Pancreas (tissue), 10 donors: ENCODE measurements at regions not wholly inside any gene's neighbourhood (a gene's known extent, or its start where the extent isn't known, plus 50 kb on each side); places are given as distances from the start of the nearest gene placed in this dataset.

Experiments
- ATAC-seq, 4 donors: fragments of 200-7000 bp; cut with Tn5 transposase; one replicate each; pipeline versions ENCODE4 v1.8.0 to v1.9.1; 2020; ENCODE audit warnings: mild to moderate bottlenecking in 4 of 4, moderate library complexity in 4 of 4
- DNase-seq, 6 donors: peaks; one replicate each; pipeline ENCODE4 v3.0.0-alpha.2; 2020
- FAIRE-seq: peaks from 2 replicates; lab custom pipeline; 2012; peaks lifted over from hg19 to GRCh38; lab: Jason Lieb, UNC
- H3K27ac ChIP-seq, 4 donors: fragments of 200-600 bp; sonication (generic); 1 replicate in 3 of 4; 2 replicates in 1 of 4; pipeline versions ENCODE4 v1.5.0 to v1.8.0; 2020
- H3K27me3 ChIP-seq, 4 donors: fragments of 200-600 bp; one replicate each; pipeline ENCODE4 v1.8.0; 2021
- H3K36me3 ChIP-seq, 3 donors: fragments of 200-600 bp; sonication (generic) in 1 of 3; one replicate each; pipeline versions ENCODE4 v1.5.0 to v1.8.0; 2020 to 2021
- H3K4me1 ChIP-seq, 3 donors: fragments of 200-600 bp; one replicate each; pipeline ENCODE4 v1.8.0; 2021
- H3K4me3 ChIP-seq, 4 donors: fragments of 200-600 bp; sonication (generic) in 2 of 4; one replicate each; pipeline versions ENCODE4 v1.5.0 to v1.8.0; 2020 to 2021
- H3K9me3 ChIP-seq, 4 donors: fragments of 200-600 bp; one replicate each; pipeline ENCODE4 v1.8.0; 2021
- CTCF ChIP-seq, 4 donors: fragments of 200-600 bp; sonication (generic) in 3 of 4; IDR thresholded peaks; one replicate each; pipeline versions ENCODE4 v1.5.0 to v1.8.0; 2021; ENCODE audit warnings: antibody characterized with exemption in 4 of 4
- WGBS, 2 donors: extraction: QIAGEN DNeasy Blood & Tissue Kit; methylation state at CpG; one replicate each; pipeline ENCODE4 v1.1.7; 2013; 5-methylcytosine and 5-hydroxymethylcytosine counted together
- intact Hi-C, 3 donors: fragments of 100-400 bp; cut with DNase I; formaldehyde crosslinking; loops; one replicate each; pipeline versions ENCODE4 v1.11.1 to v1.14.2; 2022
- donor health status: healthy with polysubstance abuse.
- donor health status: DM: no; HTN: no; CAD: no; lungs with moderate emphysema.
- donor health status: DM: no; HTN: no; CAD: no.
- donor health status: control.
- donor health status: control.
- donor health status: Bipolar disorder and iron deficiency.
- donor health status: DM: yes; HTN: yes; CAD: no.
- donor health status: DM: no; HTN: no; CAD: no.
- donor health status: DM: no; HTN: no; CAD: no.
- donor health status: DM: yes; HTN: yes; CAD: no.

GRCh38 chr14:27065886-27066285 is 468.1 kb upstream of the NOVA1 start:
- no peak for FAIRE-seq
- no peaks in the 10 kb centered on the region for H3K36me3 ChIP-seq
- 31 to 37% methylated on average over 2 of the region's 2 CpGs for WGBS, 2 donors

GRCh38 chr14:27067961-27068360 is 470.1 kb upstream of the NOVA1 start:
- Histone ChIP-seq H3K27me3 (no peaks in the 10 kb centered on the region), H3K4me1 (no peaks in the 10 kb centered on the region), H3K36me3 (no peaks in the 10 kb centered on the region), H3K27ac (no peak overlapping the region), H3K4me3 (no peak overlapping the region), H3K9me3 (no peaks in the 10 kb centered on the region)
- FAIRE-seq (no peak), ATAC-seq (no peak), DNase-seq (no peak)
- no peak for TF ChIP-seq CTCF (IDR thresholded peaks at IDR 0.05)
- intact Hi-C loops: no loop called here
- 69 to 81% methylated on average over 2 of the region's 2 CpGs for WGBS, 2 donors

More at GRCh38 chr14:27065886-27066285, 468.1 kb upstream of the NOVA1 start:
- no peaks in the 10 kb centered on the region for H3K9me3 ChIP-seq
- intact Hi-C loops: no loop called here
- no peak overlapping the region for H3K27ac ChIP-seq
- no peak overlapping the region for H3K4me3 ChIP-seq
- no peak for TF ChIP-seq CTCF (IDR thresholded peaks at IDR 0.05)
- H3K4me1 ChIP-seq: no peaks in the 10 kb centered on the region
- ATAC-seq: no peak
- DNase-seq: no peak
- H3K27me3 ChIP-seq: no peaks in the 10 kb centered on the region

GRCh38 chr14:27072589-27072988 is 474.8 kb upstream of the NOVA1 start:
- WGBS, 2 donors: 35% methylated on average over 5 of the region's 5 CpGs
- TF ChIP-seq CTCF (IDR thresholded peaks at IDR 0.05): no peak
- DNase-seq (no peak), FAIRE-seq (no peak), ATAC-seq (no peak)
- intact Hi-C loops: no loop called here
- no peaks in the 10 kb centered on the region for H3K27me3 ChIP-seq
- H3K9me3 ChIP-seq: no peaks in the 10 kb centered on the region
- peaks cover 0 to 3% (median 0%) of the 10 kb centered on the region in 3 donors for H3K4me1 ChIP-seq
- no peak overlapping the region for H3K27ac ChIP-seq
- no peaks in the 10 kb centered on the region for H3K36me3 ChIP-seq
- H3K4me3 ChIP-seq: no peak overlapping the region

GRCh38 chr14:27075503-27075902 is 477.7 kb upstream of the NOVA1 start:
- Histone ChIP-seq H3K4me1 (peaks cover 0 to 8% (median 3%) of the 10 kb centered on the region in 3 donors), H3K27ac (no peak overlapping the region), H3K4me3 (no peak overlapping the region), H3K27me3 (no peaks in the 10 kb centered on the region), H3K36me3 (no peaks in the 10 kb centered on the region), H3K9me3 (no peaks in the 10 kb centered on the region)
- 64 to 91% methylated on average over 1 of the region's 1 CpG for WGBS, 2 donors
- FAIRE-seq (no peak), DNase-seq (no peak), ATAC-seq (no peak)
- intact Hi-C loops: no loop called here
- TF ChIP-seq CTCF (IDR thresholded peaks at IDR 0.05): no peak

GRCh38 chr14:27077214-27077613 is 479.4 kb upstream of the NOVA1 start:
- ATAC-seq (peak in 2 of 4 donors; percentile 39 to 62), DNase-seq (peak in 2 of 6 donors; percentile 12 to 17), FAIRE-seq (no peak)
- intact Hi-C loops: no loop called here
- TF ChIP-seq CTCF (IDR thresholded peaks at IDR 0.05): no peak
- no peaks in the 10 kb centered on the region for H3K27me3 ChIP-seq
- WGBS, 2 donors: 18 to 28% methylated on average over 1 of the region's 1 CpG
- H3K4me1 ChIP-seq: peaks cover 0 to 8% (median 3%) of the 10 kb centered on the region in 3 donors
- no peaks in the 10 kb centered on the region for H3K36me3 ChIP-seq
- H3K4me3 ChIP-seq: no peak overlapping the region
- H3K27ac ChIP-seq: no peak overlapping the region
- no peaks in the 10 kb centered on the region for H3K9me3 ChIP-seq
